Liver (tissue), 8 donors: ENCODE measurements at regions not wholly inside any gene's neighbourhood (a gene's known extent, or its start where the extent isn't known, plus 50 kb on each side); places are given as distances from the start of the nearest gene placed in this dataset.
"Not testable (repeated sequence)": the region's sequence is repeated elsewhere in the genome, so short reads cannot be mapped to it uniquely, and the experiment has no call there.

ENCODE experiments used
- DNase-seq: peaks from one replicate; pipeline ENCODE4 v3.0.0-alpha.2; 2017; ENCODE audit warnings: low spot score
- H3K27ac ChIP-seq, 2 donors: one replicate each; pipeline ENCODE4 v1.7.0; 2013; ENCODE audit warnings: inconsistent platforms in 2 of 2, low read length in 2 of 2, control low read depth in 1 of 2, low read depth in 1 of 2, mild to moderate bottlenecking in 1 of 2
- H3K27me3 ChIP-seq, 4 donors: one replicate each; pipeline versions ENCODE4 v1.6.1 to v1.7.0; 2013; ENCODE audit warnings: low read length in 3 of 4, inconsistent platforms in 1 of 4, mild to moderate bottlenecking in 1 of 4, moderate library complexity in 1 of 4; ENCODE audit not compliant: control insufficient read depth in 4 of 4, insufficient read depth in 4 of 4
- H3K36me3 ChIP-seq, 4 donors: one replicate each; pipeline versions ENCODE4 v1.6.1 to v1.7.0; 2013; ENCODE audit warnings: low read length in 3 of 4, mild to moderate bottlenecking in 3 of 4, low read depth in 1 of 4, moderate library complexity in 1 of 4; ENCODE audit not compliant: control insufficient read depth in 4 of 4, insufficient read depth in 3 of 4
- H3K4me1 ChIP-seq, 4 donors: one replicate each; pipeline versions ENCODE4 v1.6.1 to v1.7.0; 2013; ENCODE audit warnings: low read length in 3 of 4, mild to moderate bottlenecking in 3 of 4, moderate library complexity in 1 of 4; ENCODE audit not compliant: control insufficient read depth in 4 of 4, insufficient read depth in 4 of 4
- H3K4me3 ChIP-seq, 3 donors: one replicate each; pipeline versions ENCODE4 v1.6.1 to v1.7.0; 2013; ENCODE audit warnings: low read length in 3 of 3, control low read depth in 1 of 3, low read depth in 1 of 3, mild to moderate bottlenecking in 1 of 3
- H3K9ac ChIP-seq, 2 donors: one replicate each; pipeline ENCODE4 v1.7.0; 2013; ENCODE audit warnings: low read length in 2 of 2, mild to moderate bottlenecking in 2 of 2, moderate library complexity in 2 of 2, control low read depth in 1 of 2, low read depth in 1 of 2
- H3K9me3 ChIP-seq, 4 donors: one replicate each; pipeline versions ENCODE4 v1.6.1 to v1.7.0; 2013; ENCODE audit warnings: low read length in 3 of 4; ENCODE audit not compliant: control insufficient read depth in 4 of 4
- CTCF ChIP-seq: fragments of 150-350 bp; IDR thresholded peaks from 2 replicates; pipeline ENCODE4 v1.5.1; 2017; ENCODE audit warnings: improper control_type of control experiment, low read depth, low read length; ENCODE audit not compliant: missing input control
- EGR1 ChIP-seq, 2 donors: IDR thresholded peaks; 2 replicates each; pipeline ENCODE4 v1.6.1; 2016 to 2018; ENCODE audit warnings: antibody characterized with exemption in 2 of 2, low read depth in 2 of 2
- FOXA1 ChIP-seq: IDR thresholded peaks from 2 replicates; pipeline ENCODE4 v1.6.1; 2016; ENCODE audit warnings: antibody characterized with exemption
- JUND ChIP-seq, 2 donors: IDR thresholded peaks; 2 replicates each; pipeline ENCODE4 v1.6.1; 2016; ENCODE audit warnings: antibody characterized with exemption in 2 of 2
- RAD21 ChIP-seq, 2 donors: IDR thresholded peaks; 2 replicates each; pipeline ENCODE4 v1.6.1; 2016; ENCODE audit warnings: antibody characterized with exemption in 2 of 2, mild to moderate bottlenecking in 2 of 2
- RXRA ChIP-seq, 2 donors: IDR thresholded peaks; 2 replicates each; pipeline ENCODE4 v1.6.1; 2017 to 2018; ENCODE audit warnings: antibody characterized with exemption in 2 of 2, mild to moderate bottlenecking in 1 of 2
- WGBS: extraction: QIAGEN DNeasy Blood & Tissue Kit; methylation state at CpG from one replicate; pipeline ENCODE4 v1.1.7; 2013; 5-methylcytosine and 5-hydroxymethylcytosine counted together
- TF ChIP-seq, protein P1 (sequence below): IDR thresholded peaks from 2 replicates; pipeline ENCODE4 v1.6.1; 2016; ENCODE audit warnings: antibody characterized with exemption
- donor health status: healthy.
- donor health status: healthy.
- donor health status: healthy.
- donor health status: healthy.
- donor health status: healthy.

DNA sequence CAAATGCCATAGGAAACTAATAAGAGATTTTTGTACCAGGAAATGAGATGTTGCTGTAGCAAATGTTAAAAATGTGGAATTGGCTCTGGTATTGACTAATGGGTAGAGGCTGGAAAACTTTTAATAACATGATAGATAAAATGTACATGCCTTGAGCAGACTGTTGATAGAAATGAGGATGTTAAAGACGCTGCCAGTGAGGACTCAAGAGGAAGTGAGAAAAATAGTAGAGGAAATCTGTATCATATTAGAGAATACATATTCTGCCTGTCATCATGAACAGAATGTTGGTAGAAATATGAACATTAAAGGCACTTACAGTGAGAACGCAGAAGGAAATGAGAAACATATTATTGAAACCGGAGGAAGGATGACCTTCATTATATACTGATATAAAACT, 577.2 kb upstream of the HTR2C start:
- TF ChIP-seq RXRA (IDR thresholded peaks at IDR 0.05) (no peak), EGR1 (IDR thresholded peaks at IDR 0.05; ENCODE audit: low read depth in 2 of 2) (no peak), JUND (IDR thresholded peaks at IDR 0.05) (no peak), RAD21 (IDR thresholded peaks at IDR 0.05) (no peak), CTCF (no peak), FOXA1 (no peak)
- TF ChIP-seq, protein P1, sequence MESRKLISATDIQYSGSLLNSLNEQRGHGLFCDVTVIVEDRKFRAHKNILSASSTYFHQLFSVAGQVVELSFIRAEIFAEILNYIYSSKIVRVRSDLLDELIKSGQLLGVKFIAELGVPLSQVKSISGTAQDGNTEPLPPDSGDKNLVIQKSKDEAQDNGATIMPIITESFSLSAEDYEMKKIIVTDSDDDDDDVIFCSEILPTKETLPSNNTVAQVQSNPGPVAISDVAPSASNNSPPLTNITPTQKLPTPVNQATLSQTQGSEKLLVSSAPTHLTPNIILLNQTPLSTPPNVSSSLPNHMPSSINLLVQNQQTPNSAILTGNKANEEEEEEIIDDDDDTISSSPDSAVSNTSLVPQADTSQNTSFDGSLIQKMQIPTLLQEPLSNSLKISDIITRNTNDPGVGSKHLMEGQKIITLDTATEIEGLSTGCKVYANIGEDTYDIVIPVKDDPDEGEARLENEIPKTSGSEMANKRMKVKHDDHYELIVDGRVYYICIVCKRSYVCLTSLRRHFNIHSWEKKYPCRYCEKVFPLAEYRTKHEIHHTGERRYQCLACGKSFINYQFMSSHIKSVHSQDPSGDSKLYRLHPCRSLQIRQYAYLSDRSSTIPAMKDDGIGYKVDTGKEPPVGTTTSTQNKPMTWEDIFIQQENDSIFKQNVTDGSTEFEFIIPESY = no peak
- H3K27me3 ChIP-seq = peaks cover 0 to 3% (median 0%) of the 10 kb centered on the region in 4 donors
- no peak overlapping the region for H3K9ac ChIP-seq
- no peaks in the 10 kb centered on the region for H3K9me3 ChIP-seq
- DNase-seq = no peak
- no peak overlapping the region for H3K4me3 ChIP-seq
- H3K36me3 ChIP-seq = no peaks in the 10 kb centered on the region
- 68% methylated on average over 3 of the region's 3 CpGs for WGBS
- no peaks in the 10 kb centered on the region for H3K4me1 ChIP-seq
- no peak overlapping the region for H3K27ac ChIP-seq

GRCh38 chrX:113996781-113997180, 587.1 kb upstream of the HTR2C start:
- no peaks in the 10 kb centered on the region for H3K4me1 ChIP-seq
- 77% methylated on average over 1 of the region's 1 CpG for WGBS
- no peak overlapping the region for H3K27ac ChIP-seq
- no peak for DNase-seq
- TF ChIP-seq RAD21 (IDR thresholded peaks at IDR 0.05) = no peak
- H3K9ac ChIP-seq = no peak overlapping the region
- no peak overlapping the region for H3K4me3 ChIP-seq
- H3K36me3 ChIP-seq = no peaks in the 10 kb centered on the region
- no peaks in the 10 kb centered on the region for H3K27me3 ChIP-seq
- no peaks in the 10 kb centered on the region for H3K9me3 ChIP-seq

GRCh38 chrX:113991720-113992119, 592.2 kb upstream of the HTR2C start:
- not testable (repeated sequence) for H3K36me3 ChIP-seq, H3K4me3 ChIP-seq, H3K4me1 ChIP-seq, H3K9ac ChIP-seq, H3K9me3 ChIP-seq, DNase-seq, H3K27me3 ChIP-seq, H3K27ac ChIP-seq
- WGBS = 75% methylated on average over 9 of the region's 9 CpGs

DNA sequence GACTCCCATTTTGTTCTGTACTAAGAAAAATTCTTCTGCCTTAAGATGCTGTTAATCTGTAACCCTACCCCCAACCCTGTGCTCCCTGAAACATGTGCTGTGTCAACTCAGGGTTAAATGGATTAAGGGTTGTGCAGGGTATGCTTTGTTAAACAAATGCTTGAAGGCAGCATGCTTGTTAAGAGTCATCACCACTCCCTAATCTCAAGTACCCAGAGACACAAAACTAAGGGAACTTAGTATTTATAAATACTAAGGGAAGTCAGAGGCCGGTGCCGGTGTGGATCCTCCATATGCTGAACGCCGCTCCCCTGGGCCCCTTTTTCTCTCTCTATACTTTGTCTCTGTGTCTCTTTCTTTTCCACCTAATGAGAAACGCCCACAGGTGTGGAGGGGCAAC, 593.2 kb upstream of the HTR2C start:
- not testable (repeated sequence) for H3K9ac ChIP-seq, H3K4me3 ChIP-seq, H3K27ac ChIP-seq, H3K9me3 ChIP-seq, H3K4me1 ChIP-seq, DNase-seq, H3K27me3 ChIP-seq, H3K36me3 ChIP-seq
- 29% methylated on average over 5 of the region's 5 CpGs for WGBS

- not testable (repeated sequence) for H3K4me3 ChIP-seq, H3K36me3 ChIP-seq, H3K9ac ChIP-seq, DNase-seq, H3K4me1 ChIP-seq, H3K27me3 ChIP-seq, H3K27ac ChIP-seq, H3K9me3 ChIP-seq
- WGBS = 83% methylated on average over 10 of the region's 10 CpGs
Measured at GRCh38 chrX:113988315-113988935, 595.5 kb upstream of the HTR2C start.
